ENCODE measurements at regions not wholly inside any gene's neighbourhood (a gene's known extent, or its start where the extent isn't known, plus 50 kb on each side); places are given as distances from the start of the nearest gene placed in this dataset.

DNA sequence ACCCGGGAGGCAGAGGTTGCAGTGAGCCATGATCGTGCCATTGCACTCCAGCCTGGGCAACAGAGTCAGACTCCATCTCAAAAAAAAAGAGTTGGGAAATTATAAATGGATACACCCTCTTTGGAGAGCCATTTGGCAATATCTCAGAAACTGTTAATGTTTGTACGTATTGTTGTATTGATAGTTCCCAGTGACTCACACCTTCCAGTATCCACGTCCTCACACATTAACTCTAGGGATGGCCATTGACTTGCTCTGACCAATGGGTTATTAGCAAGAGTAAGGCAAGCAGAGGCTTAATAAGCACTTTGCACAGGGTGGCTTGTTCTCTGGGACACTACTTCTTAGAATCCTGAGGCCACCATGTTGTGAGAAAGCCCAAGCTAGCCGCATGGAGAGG, 107.6 kb upstream of the LHX1 start:
- H3K79me2 ChIP-seq, result no peaks in the 10 kb centered on the region
- no peak overlapping the region for H3K4me2 ChIP-seq
- no peak overlapping the region for H2AFZ ChIP-seq
- H3K9me3 ChIP-seq (ENCODE audit: low read depth), result no peaks in the 10 kb centered on the region
- WGBS (ENCODE audit: low lambda C conversion rate, missing lambda C conversion rate), result 90% methylated on average over 5 of the region's 5 CpGs
- TF ChIP-seq EZH2phosphoT487 (IDR thresholded peaks at IDR 0.05; ENCODE audit: low read depth, severe bottlenecking, unreplicated experiment) (no peak), EZH2 (IDR thresholded peaks at IDR 0.05; ENCODE audit: borderline replicate concordance) (no peak)
- TF ChIP-seq, protein P1, sequence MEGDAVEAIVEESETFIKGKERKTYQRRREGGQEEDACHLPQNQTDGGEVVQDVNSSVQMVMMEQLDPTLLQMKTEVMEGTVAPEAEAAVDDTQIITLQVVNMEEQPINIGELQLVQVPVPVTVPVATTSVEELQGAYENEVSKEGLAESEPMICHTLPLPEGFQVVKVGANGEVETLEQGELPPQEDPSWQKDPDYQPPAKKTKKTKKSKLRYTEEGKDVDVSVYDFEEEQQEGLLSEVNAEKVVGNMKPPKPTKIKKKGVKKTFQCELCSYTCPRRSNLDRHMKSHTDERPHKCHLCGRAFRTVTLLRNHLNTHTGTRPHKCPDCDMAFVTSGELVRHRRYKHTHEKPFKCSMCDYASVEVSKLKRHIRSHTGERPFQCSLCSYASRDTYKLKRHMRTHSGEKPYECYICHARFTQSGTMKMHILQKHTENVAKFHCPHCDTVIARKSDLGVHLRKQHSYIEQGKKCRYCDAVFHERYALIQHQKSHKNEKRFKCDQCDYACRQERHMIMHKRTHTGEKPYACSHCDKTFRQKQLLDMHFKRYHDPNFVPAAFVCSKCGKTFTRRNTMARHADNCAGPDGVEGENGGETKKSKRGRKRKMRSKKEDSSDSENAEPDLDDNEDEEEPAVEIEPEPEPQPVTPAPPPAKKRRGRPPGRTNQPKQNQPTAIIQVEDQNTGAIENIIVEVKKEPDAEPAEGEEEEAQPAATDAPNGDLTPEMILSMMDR (IDR thresholded peaks at IDR 0.05; ENCODE audit: poor library complexity), result no peak
- H3K9me2 ChIP-seq (replicated peaks; ENCODE audit: insufficient read depth), result no peaks in the 10 kb centered on the region
- H3K36me3 ChIP-seq (replicated peaks; ENCODE audit: insufficient read depth, low read depth), result no peaks in the 10 kb centered on the region
- no peak overlapping the region for H3K27ac ChIP-seq
- H4K20me1 ChIP-seq (ENCODE audit: insufficient read depth, poor library complexity, severe bottlenecking), result no peaks in the 10 kb centered on the region
- H3K27me3 ChIP-seq, result peaks cover 24% of the 10 kb centered on the region
- H3K4me3 ChIP-seq, result no peak overlapping the region
- no peaks in the 10 kb centered on the region for H3K4me1 ChIP-seq (ENCODE audit: insufficient read depth)
- no peak for DNase-seq (ENCODE audit: low spot score)

DNA sequence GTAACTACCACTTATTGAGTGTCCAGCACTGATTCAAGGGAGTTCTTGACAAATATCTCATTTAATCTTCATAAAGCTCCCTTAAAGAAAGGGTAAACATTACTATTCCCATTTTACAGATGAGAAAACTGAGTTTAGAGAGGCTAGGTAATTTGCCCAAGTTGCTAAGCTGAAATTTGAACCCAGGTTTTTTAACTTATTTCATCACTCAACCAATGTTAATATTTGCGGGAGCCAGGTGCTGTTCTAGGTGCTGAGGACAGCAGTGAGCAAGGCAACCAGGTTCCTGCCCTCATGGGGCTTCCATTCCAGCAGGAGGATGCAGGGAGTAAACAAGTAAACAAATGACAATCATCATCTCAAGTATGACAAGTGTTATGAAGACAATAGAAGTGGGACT, 104.0 kb upstream of the LHX1 start:
- no peaks in the 10 kb centered on the region for H3K36me3 ChIP-seq (replicated peaks; ENCODE audit: insufficient read depth, low read depth)
- peaks cover under 1% of the 10 kb centered on the region for H3K27me3 ChIP-seq
- no peak overlapping the region for H3K4me3 ChIP-seq
- H3K27ac ChIP-seq, result no peak overlapping the region
- H3K9me3 ChIP-seq (ENCODE audit: low read depth), result no peaks in the 10 kb centered on the region
- H4K20me1 ChIP-seq (ENCODE audit: insufficient read depth, poor library complexity, severe bottlenecking), result no peaks in the 10 kb centered on the region
- H3K79me2 ChIP-seq, result no peaks in the 10 kb centered on the region
- TF ChIP-seq EZH2phosphoT487 (IDR thresholded peaks at IDR 0.05; ENCODE audit: low read depth, severe bottlenecking, unreplicated experiment), result no peak
- no peak for DNase-seq (ENCODE audit: low spot score)
- H3K4me2 ChIP-seq, result no peak overlapping the region
- no peak overlapping the region for H2AFZ ChIP-seq
- H3K4me1 ChIP-seq (ENCODE audit: insufficient read depth), result no peaks in the 10 kb centered on the region
- H3K9me2 ChIP-seq (replicated peaks; ENCODE audit: insufficient read depth), result no peaks in the 10 kb centered on the region
- WGBS (ENCODE audit: low lambda C conversion rate, missing lambda C conversion rate), result 100% methylated on average over 1 of the region's 1 CpG

GRCh38 chr17:36835036-36835435, 102.2 kb upstream of the LHX1 start:
- H3K27ac ChIP-seq, result no peak overlapping the region
- no peaks in the 10 kb centered on the region for H3K79me2 ChIP-seq
- no peak overlapping the region for H2AFZ ChIP-seq
- H3K9me3 ChIP-seq (ENCODE audit: low read depth), result no peaks in the 10 kb centered on the region
- no peaks in the 10 kb centered on the region for H3K27me3 ChIP-seq
- no peaks in the 10 kb centered on the region for H3K36me3 ChIP-seq (replicated peaks; ENCODE audit: insufficient read depth, low read depth)
- no peak overlapping the region for H3K4me3 ChIP-seq
- DNase-seq (ENCODE audit: low spot score), result no peak
- WGBS (ENCODE audit: low lambda C conversion rate, missing lambda C conversion rate), result 94% methylated on average over 4 of the region's 4 CpGs
- H3K9me2 ChIP-seq (replicated peaks; ENCODE audit: insufficient read depth), result no peaks in the 10 kb centered on the region
- H3K4me1 ChIP-seq (ENCODE audit: insufficient read depth), result no peaks in the 10 kb centered on the region
- H3K4me2 ChIP-seq, result no peak overlapping the region
- H4K20me1 ChIP-seq (ENCODE audit: insufficient read depth, poor library complexity, severe bottlenecking), result no peaks in the 10 kb centered on the region
- no peak for TF ChIP-seq EZH2phosphoT487 (IDR thresholded peaks at IDR 0.05; ENCODE audit: low read depth, severe bottlenecking, unreplicated experiment)
- no peak for TF ChIP-seq EZH2 (IDR thresholded peaks at IDR 0.05; ENCODE audit: borderline replicate concordance)
- TF ChIP-seq, protein P1 (IDR thresholded peaks at IDR 0.05; ENCODE audit: poor library complexity), result no peak

DNA sequence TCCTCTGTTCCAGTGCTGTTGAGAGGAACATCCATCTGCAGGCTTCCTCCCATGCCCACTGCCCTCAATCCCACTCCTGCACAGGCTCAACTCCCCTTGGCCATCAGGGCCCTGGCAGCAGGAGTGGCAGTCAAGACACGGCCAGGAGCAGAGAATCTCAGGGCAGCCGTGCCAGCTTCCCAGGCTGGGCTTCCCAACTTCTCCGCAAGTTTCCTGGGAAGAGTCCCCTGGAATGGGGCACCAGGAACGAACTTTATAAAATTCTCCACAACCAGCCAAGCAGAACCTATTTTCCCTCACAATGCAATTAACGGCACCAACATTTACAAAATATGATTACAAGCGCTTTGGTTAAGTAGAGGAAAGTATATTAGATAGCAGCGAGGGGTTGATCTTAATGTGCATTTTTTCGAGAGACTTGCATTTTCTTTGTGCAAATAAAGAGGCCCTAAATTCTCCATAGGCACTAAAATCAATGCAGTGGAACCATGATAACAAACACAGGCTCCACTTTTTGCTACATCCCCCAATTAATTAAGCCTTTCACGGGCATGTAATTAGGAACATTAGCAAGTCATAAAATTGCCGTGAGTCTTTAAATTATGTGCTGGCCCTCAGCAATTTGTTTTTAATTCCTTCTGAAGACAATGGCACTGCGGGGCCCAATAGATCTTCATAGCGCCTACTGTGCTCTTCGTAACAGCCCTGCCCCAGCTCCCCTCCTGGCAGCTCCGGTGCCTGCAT, 99.9 kb upstream of the LHX1 start:
- WGBS (ENCODE audit: low lambda C conversion rate, missing lambda C conversion rate), result 67% methylated on average over 14 of the region's 14 CpGs
- no peak overlapping the region for H3K4me2 ChIP-seq
- H3K4me1 ChIP-seq (ENCODE audit: insufficient read depth), result no peaks in the 10 kb centered on the region

More for the DNA sequence above, 99.9 kb upstream of the LHX1 start:
- no peak for DNase-seq (ENCODE audit: low spot score)
- Histone ChIP-seq H3K4me3 (no peak overlapping the region), H4K20me1 (ENCODE audit: insufficient read depth, poor library complexity, severe bottlenecking) (no peaks in the 10 kb centered on the region), H3K36me3 (replicated peaks; ENCODE audit: insufficient read depth, low read depth) (no peaks in the 10 kb centered on the region), H2AFZ (no peak overlapping the region), H3K27me3 (no peaks in the 10 kb centered on the region), H3K79me2 (no peaks in the 10 kb centered on the region), H3K9me3 (ENCODE audit: low read depth) (no peaks in the 10 kb centered on the region), H3K27ac (no peak overlapping the region), H3K9me2 (replicated peaks; ENCODE audit: insufficient read depth) (no peaks in the 10 kb centered on the region)
- no peak for TF ChIP-seq EZH2 (IDR thresholded peaks at IDR 0.05; ENCODE audit: borderline replicate concordance)
- TF ChIP-seq EZH2phosphoT487 (IDR thresholded peaks at IDR 0.05; ENCODE audit: low read depth, severe bottlenecking, unreplicated experiment), result no peak
- TF ChIP-seq, protein P1 (IDR thresholded peaks at IDR 0.05; ENCODE audit: poor library complexity), result no peak

All from hepatocyte (in vitro differentiated cells).